Neural progenitor cell (in vitro differentiated cells): ENCODE measurements at regions not wholly inside any gene's neighbourhood (a gene's known extent, or its start where the extent isn't known, plus 50 kb on each side); places are given as distances from the start of the nearest gene placed in this dataset.

Source experiments
- DNase-seq: peaks from one replicate; pipeline ENCODE4 v3.0.0-alpha.2; 2016; ENCODE audit warnings: low spot score
- H2AFZ ChIP-seq: fragments of 200-600 bp; sonication (generic); replicated peaks from 2 replicates; pipeline ENCODE4 v1.6.1; 2016; ENCODE audit warnings: antibody characterized with exemption
- H3F3A ChIP-seq: fragments of 200-600 bp; sonication (generic); 2 replicates; pipeline ENCODE4 v1.6.1; 2016; ENCODE audit warnings: antibody characterized with exemption, low read depth
- H3K27ac ChIP-seq: fragments of 200-600 bp; sonication (generic); 2 replicates; pipeline ENCODE4 v1.5.1; 2016; ENCODE audit warnings: mild to moderate bottlenecking
- H3K27me3 ChIP-seq: fragments of 200-600 bp; sonication (generic); 2 replicates; pipeline ENCODE4 v1.6.1; 2016; ENCODE audit warnings: mild to moderate bottlenecking, moderate library complexity
- H3K36me3 ChIP-seq: fragments of 200-600 bp; sonication (generic); 2 replicates; pipeline ENCODE4 v1.5.1; 2016
- H3K4me1 ChIP-seq: fragments of 200-600 bp; sonication (generic); 2 replicates; pipeline ENCODE4 v1.6.1; 2016; ENCODE audit warnings: mixed run types
- H3K4me2 ChIP-seq: fragments of 200-600 bp; sonication (generic); 2 replicates; pipeline ENCODE4 v1.6.1; 2016
- H3K4me3 ChIP-seq: fragments of 200-600 bp; sonication (generic); 2 replicates; pipeline ENCODE4 v1.5.1; 2016
- H3K79me2 ChIP-seq: fragments of 200-600 bp; sonication (generic); 2 replicates; pipeline ENCODE4 v1.6.1; 2016; ENCODE audit warnings: low read depth
- H3K9ac ChIP-seq: fragments of 200-600 bp; sonication (generic); 2 replicates; pipeline ENCODE4 v1.6.1; 2016
- H3K9me3 ChIP-seq: fragments of 200-600 bp; sonication (generic); 2 replicates; pipeline ENCODE4 v1.5.1; 2016; ENCODE audit warnings: low read depth
- H4K20me1 ChIP-seq: fragments of 200-600 bp; sonication (generic); 2 replicates; pipeline ENCODE4 v1.6.1; 2016; ENCODE audit warnings: low read depth
- H3K27ac Mint-ChIP-seq: 3 replicates; pipeline ENCODE4 v1.8.0; 2021; ENCODE audit warnings: mixed read lengths
- H3K27me3 Mint-ChIP-seq: 2 replicates; pipeline ENCODE4 v1.8.0; 2022; ENCODE audit warnings: low read depth, mild to moderate bottlenecking, inconsistent platforms, moderate library complexity, mixed read lengths; ENCODE audit not compliant: insufficient read depth
- H3K36me3 Mint-ChIP-seq: 3 replicates; pipeline ENCODE4 v1.8.0; 2021; ENCODE audit warnings: mixed read lengths
- H3K4me1 Mint-ChIP-seq: 3 replicates; pipeline ENCODE4 v1.8.0; 2021; ENCODE audit warnings: mixed read lengths
- H3K4me3 Mint-ChIP-seq: 3 replicates; pipeline ENCODE4 v1.8.0; 2021; ENCODE audit warnings: mild to moderate bottlenecking, moderate library complexity, mixed read lengths
- H3K9me3 Mint-ChIP-seq: 3 replicates; pipeline ENCODE4 v1.8.0; 2020; ENCODE audit warnings: mixed read lengths
- EZH2 ChIP-seq: fragments of 200-600 bp; sonication (generic); IDR thresholded peaks from 2 replicates; pipeline ENCODE4 v1.6.1; 2017; ENCODE audit warnings: antibody characterized with exemption, mild to moderate bottlenecking, moderate library complexity
- EZH2phosphoT487 ChIP-seq: fragments of 200-600 bp; sonication (generic); IDR thresholded peaks from 2 replicates; pipeline ENCODE4 v1.6.1; 2017; ENCODE audit warnings: antibody characterized with exemption
- TF ChIP-seq, protein P1 (sequence below): fragments of 200-600 bp; sonication (generic); IDR thresholded peaks from 2 replicates; pipeline ENCODE4 v1.5.1; 2017; ENCODE audit warnings: antibody characterized with exemption, mild to moderate bottlenecking

DNA sequence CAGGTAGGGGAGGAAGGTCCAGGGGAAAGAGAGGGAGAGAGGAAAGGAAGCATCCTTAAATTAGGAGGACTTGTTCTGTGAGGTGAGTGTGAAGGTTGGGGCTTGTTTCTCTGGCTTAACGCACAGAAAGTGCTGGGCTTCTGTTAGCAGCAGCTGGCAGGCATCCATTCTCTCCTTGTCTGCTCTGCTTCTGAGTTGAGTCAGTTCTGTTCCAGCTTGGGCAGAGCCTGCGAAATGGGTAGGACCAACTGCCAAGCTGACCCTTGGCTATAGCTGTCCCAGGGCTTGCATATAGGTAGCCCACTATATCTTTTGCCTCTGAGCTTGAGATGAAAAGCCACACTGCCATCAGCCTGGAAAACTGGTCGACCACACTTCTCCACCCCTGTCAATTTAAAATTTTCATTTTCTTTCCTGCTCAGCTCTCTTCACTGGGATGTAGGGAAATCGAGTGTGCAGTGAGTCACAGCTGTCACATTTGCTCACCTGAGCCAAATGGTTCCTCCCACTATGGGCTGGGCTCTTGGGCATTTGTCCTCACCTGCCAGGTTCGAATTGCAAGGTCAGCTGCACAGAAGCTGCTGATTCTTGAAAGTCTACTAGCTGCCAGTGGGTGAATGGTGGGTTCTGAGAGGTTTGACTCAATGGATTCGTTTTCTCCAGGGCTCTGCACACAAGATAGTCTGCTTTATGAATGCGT lies 256.4 kb upstream of the PWP1 start:
- no peak overlapping the region for H3K9ac ChIP-seq
- H3F3A ChIP-seq = no peaks in the 10 kb centered on the region
- Mint-ChIP-seq H3K4me1 (peaks cover 6% of the 10 kb centered on the region), H3K27me3 (peaks cover 6% of the 10 kb centered on the region), H3K4me3 (no peak overlapping the region), H3K9me3 (peaks cover 12% of the 10 kb centered on the region), H3K27ac (no peak overlapping the region), H3K36me3 (peaks cover 4% of the 10 kb centered on the region)
- H4K20me1 ChIP-seq = no peaks in the 10 kb centered on the region
- no peaks in the 10 kb centered on the region for H3K9me3 ChIP-seq
- no peak overlapping the region for H3K27ac ChIP-seq
- H2AFZ ChIP-seq = no peak overlapping the region
- H3K4me3 ChIP-seq = no peak overlapping the region
- H3K4me2 ChIP-seq = no peak overlapping the region
- DNase-seq = no peak
- no peaks in the 10 kb centered on the region for H3K79me2 ChIP-seq
- H3K27me3 ChIP-seq = no peaks in the 10 kb centered on the region
- H3K36me3 ChIP-seq = no peaks in the 10 kb centered on the region
- no peaks in the 10 kb centered on the region for H3K4me1 ChIP-seq
- no peak for TF ChIP-seq EZH2
- TF ChIP-seq, protein P1, sequence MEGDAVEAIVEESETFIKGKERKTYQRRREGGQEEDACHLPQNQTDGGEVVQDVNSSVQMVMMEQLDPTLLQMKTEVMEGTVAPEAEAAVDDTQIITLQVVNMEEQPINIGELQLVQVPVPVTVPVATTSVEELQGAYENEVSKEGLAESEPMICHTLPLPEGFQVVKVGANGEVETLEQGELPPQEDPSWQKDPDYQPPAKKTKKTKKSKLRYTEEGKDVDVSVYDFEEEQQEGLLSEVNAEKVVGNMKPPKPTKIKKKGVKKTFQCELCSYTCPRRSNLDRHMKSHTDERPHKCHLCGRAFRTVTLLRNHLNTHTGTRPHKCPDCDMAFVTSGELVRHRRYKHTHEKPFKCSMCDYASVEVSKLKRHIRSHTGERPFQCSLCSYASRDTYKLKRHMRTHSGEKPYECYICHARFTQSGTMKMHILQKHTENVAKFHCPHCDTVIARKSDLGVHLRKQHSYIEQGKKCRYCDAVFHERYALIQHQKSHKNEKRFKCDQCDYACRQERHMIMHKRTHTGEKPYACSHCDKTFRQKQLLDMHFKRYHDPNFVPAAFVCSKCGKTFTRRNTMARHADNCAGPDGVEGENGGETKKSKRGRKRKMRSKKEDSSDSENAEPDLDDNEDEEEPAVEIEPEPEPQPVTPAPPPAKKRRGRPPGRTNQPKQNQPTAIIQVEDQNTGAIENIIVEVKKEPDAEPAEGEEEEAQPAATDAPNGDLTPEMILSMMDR = no peak
- no peak for TF ChIP-seq EZH2phosphoT487

DNA sequence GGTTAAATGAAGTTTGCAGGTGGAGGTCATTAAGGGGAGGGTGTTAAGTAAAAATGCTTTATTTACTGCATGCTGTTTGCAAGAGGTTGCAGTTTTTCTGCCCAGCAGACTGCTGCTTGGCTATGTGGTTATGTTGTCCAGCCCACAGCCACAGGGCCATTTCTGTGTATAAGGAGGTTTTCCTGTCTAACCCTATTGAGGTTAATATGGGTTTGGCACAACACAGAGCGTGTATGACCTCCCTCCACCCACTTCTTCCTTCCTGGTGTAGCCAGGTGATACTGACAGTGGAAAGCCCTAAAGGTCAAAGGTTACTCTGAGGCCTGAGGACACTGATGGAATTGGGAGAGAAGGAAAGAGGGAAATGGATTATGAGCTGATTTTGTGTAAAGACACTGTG lies 253.7 kb upstream of the PWP1 start:
- Mint-ChIP-seq H3K4me1 (peaks cover 4% of the 10 kb centered on the region), H3K4me3 (no peak overlapping the region), H3K27ac (no peak overlapping the region), H3K27me3 (peaks cover 13% of the 10 kb centered on the region), H3K9me3 (peaks cover 9% of the 10 kb centered on the region), H3K36me3 (peaks cover 4% of the 10 kb centered on the region)
- H3K36me3 ChIP-seq = no peaks in the 10 kb centered on the region
- no peaks in the 10 kb centered on the region for H3K9me3 ChIP-seq
- H3K4me1 ChIP-seq = no peaks in the 10 kb centered on the region
- TF ChIP-seq EZH2phosphoT487 = no peak
- TF ChIP-seq, protein P1 = no peak
- TF ChIP-seq EZH2 = no peak
- H3K27me3 ChIP-seq = no peaks in the 10 kb centered on the region
- H3K9ac ChIP-seq = no peak overlapping the region
- no peak overlapping the region for H3K27ac ChIP-seq
- no peak overlapping the region for H3K4me3 ChIP-seq
- H3F3A ChIP-seq = no peaks in the 10 kb centered on the region
- H3K79me2 ChIP-seq = no peaks in the 10 kb centered on the region
- H4K20me1 ChIP-seq = no peaks in the 10 kb centered on the region
- H2AFZ ChIP-seq = no peak overlapping the region
- DNase-seq = no peak
- H3K4me2 ChIP-seq = no peak overlapping the region

DNA sequence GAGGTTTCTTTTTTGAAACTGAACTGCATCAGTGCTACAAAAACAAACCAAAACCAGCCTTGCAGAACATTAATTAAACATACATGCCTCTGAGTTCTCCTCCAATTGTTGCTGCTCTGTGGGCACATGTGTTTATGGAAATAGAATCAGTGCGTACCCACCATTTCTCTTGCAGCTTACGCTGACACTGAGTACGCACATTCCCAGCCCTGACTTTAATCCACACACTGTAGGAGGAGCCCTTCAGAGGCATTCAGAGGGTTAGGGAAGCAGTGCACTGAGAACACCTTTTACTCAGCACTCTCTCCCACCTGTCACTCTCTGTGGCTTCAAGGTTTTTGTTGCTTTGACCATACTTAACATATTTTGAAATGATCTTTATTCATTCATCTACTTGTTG lies 250.5 kb upstream of the PWP1 start:
- no peaks in the 10 kb centered on the region for H3K9me3 ChIP-seq

More for the DNA sequence above, 250.5 kb upstream of the PWP1 start:
- no peaks in the 10 kb centered on the region for H3K36me3 Mint-ChIP-seq
- peaks cover 22% of the 10 kb centered on the region for H3K27me3 Mint-ChIP-seq
- H3K4me2 ChIP-seq = no peak overlapping the region
- peaks cover 4% of the 10 kb centered on the region for H3K4me1 Mint-ChIP-seq
- no peaks in the 10 kb centered on the region for H3K79me2 ChIP-seq
- no peak overlapping the region for H3K4me3 Mint-ChIP-seq
- DNase-seq = peak; percentile 18
- no peak overlapping the region for H3K9ac ChIP-seq
- H3K27ac Mint-ChIP-seq = no peak overlapping the region
- H2AFZ ChIP-seq = peak overlapping the region; percentile 63
- TF ChIP-seq, protein P1 = no peak
- TF ChIP-seq EZH2 (no peak), EZH2phosphoT487 (no peak)
- no peaks in the 10 kb centered on the region for H3K36me3 ChIP-seq
- H4K20me1 ChIP-seq = no peaks in the 10 kb centered on the region
- H3F3A ChIP-seq = no peaks in the 10 kb centered on the region
- no peak overlapping the region for H3K27ac ChIP-seq
- peaks cover 2% of the 10 kb centered on the region for H3K9me3 Mint-ChIP-seq
- H3K4me3 ChIP-seq = no peak overlapping the region
- H3K4me1 ChIP-seq = no peaks in the 10 kb centered on the region
- H3K27me3 ChIP-seq = no peaks in the 10 kb centered on the region
